RCC 7860 (cell line): ENCODE measurements at regions not wholly inside any gene's neighbourhood (a gene's known extent, or its start where the extent isn't known, plus 50 kb on each side); places are given as distances from the start of the nearest gene placed in this dataset.

ENCODE experiments used
- DNase-seq: peaks from one replicate; pipeline ENCODE4 v3.0.0-alpha.2; 2015; ENCODE audit warnings: low spot score
- FAIRE-seq: peaks from 2 replicates; lab custom pipeline; 2012; peaks lifted over from hg19 to GRCh38; lab: Jason Lieb, UNC

DNA sequence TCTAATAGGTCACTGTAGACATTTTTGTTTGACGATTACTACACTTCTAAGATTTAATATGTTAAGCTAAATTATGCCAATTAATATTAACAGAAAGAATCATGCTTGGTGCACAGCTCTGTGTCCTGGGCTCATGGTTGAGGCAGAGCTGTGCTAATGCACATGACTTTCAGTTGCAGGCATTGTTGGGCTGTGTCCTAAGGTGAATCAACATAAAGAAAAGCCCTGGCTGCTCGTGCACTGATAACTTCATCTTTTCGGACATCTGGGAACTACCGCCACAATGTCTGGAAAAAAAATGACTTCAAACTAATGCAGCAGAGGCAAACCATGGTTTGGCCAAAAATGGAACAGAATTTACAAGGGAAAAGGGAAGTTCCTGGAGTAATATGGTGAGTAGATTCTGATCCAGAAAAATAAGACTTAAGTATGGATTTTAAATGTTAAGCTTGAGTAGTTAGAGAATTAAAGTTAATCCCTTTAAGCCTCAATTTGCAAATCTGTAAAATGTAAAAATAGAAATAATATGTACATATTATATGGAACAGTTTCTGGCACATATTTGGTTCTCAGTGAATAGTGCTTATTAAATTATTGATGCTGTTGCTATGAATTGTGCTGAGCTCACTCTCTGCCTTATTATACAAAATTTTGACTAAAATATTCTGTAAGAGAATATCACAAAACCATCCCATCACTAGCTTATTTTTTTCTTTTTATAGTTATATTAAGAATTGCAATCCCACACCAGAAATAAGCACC lies 186.1 kb downstream of the BRINP2 start:
- no peak for FAIRE-seq
- DNase-seq: no peak

GRCh38 chr1:177355575-177355974 lies 184.8 kb downstream of the BRINP2 start:
- DNase-seq (no peak), FAIRE-seq (no peak)

DNA sequence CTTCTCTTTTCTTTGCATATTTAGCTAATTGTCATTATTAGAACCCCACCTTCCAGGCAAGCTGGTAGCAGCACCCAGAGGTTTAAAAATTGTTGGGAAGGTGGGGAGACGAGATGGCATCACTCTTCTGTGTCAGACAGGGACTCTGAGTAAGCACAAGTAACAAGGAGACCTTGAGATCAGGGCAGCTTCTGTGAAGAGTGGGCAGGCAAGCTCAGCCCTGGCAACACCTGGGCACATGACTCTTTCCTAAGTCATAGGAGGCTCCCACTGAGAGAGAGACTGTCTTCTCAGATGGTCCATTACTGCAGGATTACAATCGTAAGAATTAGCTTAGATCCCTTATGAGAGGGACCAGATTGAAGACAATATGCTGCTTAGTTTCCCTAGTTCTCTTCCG lies 183.5 kb downstream of the BRINP2 start:
- no peak for FAIRE-seq
- DNase-seq: no peak

DNA sequence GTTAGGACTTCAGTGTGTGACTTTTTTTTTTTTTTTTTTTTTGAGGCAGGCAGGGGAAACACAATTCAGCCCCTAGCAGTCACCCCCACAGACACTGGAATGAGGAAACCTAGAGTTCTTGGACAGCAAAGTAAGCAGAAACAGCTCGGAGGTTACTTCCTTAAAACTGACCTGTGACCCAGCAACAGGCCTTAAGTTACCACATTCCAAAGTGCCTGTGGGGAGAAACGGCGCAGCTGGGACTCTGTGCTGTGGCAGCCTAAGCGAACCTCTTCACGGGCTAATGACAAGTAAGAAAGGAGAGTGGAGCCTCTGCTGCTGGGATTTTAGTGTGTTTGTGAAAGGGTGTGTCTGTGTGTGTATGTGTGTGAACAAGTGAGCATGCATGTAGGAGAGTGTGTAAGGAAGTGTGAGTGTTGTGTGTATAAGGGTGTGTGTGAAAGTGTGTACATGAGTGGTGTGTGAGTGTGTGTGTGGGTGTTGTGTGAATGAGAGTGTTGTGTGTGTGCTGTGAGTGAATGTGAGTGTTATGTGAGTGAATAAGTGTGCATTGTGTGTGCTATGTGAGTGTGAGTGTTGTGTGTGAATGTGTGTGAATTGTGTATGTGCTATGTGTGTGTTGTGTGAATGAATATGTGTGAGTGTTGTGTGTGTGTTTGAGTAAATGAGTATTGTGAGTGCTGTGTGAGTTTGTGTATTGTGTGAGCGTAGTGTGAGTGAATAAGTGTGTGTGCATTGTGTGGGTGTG lies 180.8 kb downstream of the BRINP2 start:
- DNase-seq (no peak), FAIRE-seq (no peak)

DNA sequence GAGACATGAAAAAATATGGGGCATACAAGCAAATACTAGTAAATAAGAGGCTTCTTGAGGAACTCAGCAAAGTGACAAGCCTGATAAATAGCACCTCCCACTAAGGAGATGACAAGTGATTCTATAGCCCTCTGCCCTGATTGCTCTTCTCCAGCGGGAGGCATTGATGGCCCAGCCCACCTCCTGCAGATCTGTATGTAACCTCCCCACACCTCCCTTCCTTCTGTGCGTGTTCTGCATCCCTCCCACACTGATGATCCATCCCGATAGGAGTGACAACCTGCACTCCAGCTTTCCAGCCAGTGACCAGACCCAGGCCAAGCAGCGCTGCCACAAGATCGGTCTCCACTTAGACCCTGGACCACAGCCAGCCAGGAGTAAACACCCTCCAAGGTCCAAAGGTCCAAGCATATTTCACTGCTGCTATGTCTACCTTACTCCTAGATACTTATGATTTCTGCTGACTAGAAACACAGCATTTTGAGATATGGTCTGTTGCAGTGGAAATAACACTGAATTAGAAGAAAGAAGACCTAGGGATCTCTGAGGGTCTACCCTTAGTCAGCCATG lies 176.1 kb downstream of the BRINP2 start:
- DNase-seq (no peak), FAIRE-seq (no peak)

DNA sequence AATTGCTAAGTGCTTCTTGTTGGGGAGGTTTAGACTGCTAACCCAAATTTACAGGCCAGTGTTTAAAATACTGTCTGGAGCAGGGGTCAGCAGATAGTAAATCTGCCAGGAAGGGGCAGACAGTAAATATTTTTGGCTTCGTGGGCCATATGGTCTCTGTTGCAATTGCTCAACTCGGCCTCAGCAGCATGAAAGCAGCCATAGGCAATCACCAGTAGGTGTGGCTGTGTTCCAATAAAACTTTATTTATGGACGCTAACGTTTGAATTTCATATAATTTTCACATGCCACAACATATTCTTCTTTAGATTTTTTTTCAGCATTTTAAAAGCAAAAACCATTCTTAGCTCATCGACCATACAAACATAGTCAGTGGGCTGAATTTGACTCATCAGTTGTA lies 172.7 kb downstream of the BRINP2 start:
- no peak for DNase-seq
- no peak for FAIRE-seq

DNA sequence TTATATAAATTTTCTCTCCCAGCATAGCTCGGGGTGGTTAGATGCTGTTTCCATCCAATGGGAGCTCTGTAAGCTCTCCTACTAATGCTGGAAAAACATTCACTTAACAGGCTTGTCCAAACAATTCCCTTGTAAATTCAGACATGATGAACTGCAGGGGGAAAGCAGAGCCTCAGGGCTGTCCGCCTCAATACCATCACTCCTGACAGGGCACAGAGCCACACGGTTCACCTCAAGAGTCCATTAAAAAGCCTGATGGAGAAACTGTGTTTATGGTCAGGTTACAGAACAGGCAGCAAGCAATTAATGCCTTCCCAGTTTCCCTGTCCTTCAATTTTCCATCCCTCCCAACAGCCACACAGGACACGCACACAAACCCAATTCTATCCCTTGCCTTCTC lies 171.0 kb downstream of the BRINP2 start:
- no peak for DNase-seq
- no peak for FAIRE-seq

DNA sequence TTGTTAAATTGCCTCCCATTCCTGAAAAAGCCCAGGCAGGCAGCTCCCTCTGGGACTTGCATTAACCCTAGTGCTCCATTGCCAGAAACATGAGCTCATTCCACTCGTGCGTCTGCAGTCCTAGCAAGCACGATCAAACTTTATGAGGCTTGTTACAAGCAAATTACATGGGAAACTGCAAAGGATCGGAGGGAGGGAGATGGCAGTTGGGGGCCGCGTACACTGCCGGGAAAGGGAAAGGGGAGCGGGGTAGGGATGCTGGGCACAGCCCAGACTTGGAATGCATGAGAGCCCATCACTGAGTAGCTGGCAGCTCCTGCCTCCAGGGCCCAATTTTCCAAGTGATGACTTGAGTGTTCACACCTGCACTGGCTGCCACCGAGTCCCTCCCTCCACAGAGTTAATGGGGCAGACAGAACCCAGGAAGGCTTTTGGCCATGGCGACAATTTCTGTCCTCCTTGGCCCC lies 169.9 kb downstream of the BRINP2 start:
- no peak for FAIRE-seq
- DNase-seq: no peak

DNA sequence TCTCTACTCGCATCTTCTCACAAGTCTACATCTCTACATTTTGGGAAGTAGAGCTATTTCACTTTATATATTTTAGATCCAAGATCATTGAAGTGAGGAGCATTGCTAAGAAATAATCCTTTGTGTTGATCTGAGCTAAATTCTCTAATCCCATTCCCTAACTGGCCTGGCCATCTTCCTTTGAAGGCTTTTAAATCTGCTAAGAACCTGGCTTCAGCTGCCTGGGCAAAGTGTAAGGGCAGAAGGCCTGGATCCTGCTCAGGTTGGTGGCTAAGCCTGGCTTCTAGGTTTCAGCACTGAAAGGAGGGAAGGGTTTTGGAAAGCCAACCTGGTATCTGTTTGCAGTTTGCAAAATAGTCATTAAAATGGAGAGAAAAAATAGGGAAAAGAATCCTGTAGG lies 167.6 kb downstream of the BRINP2 start:
- no peak for DNase-seq
- no peak for FAIRE-seq

DNA sequence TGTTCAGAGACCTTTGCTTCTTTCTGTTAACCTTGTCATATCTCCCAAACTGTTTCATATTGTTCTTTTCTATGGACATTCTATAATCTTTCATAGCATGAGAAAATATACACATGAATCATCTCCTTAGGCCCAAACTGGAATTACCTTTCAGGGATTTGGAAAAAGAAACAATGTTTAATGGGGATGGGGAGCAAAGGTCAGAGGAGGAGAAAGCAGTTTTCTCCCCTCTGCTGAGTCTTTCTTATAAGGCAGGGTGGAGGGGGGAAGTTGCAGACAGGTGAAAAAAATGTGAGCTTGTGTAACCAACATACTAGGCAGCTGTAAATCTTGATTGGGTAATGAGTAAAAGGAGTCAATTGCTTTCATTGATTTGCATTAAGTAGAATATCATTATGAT lies 164.1 kb downstream of the BRINP2 start:
- no peak for FAIRE-seq
- DNase-seq: no peak

GRCh38 chr1:177333936-177334595 lies 163.3 kb downstream of the BRINP2 start:
- no peak for DNase-seq
- FAIRE-seq: no peak
